Myocyte (in vitro differentiated cells): ENCODE measurements at regions not wholly inside any gene's neighbourhood (a gene's known extent, or its start where the extent isn't known, plus 50 kb on each side); places are given as distances from the start of the nearest gene placed in this dataset.

ENCODE experiments used
- DNase-seq: peaks from one replicate; pipeline ENCODE4 v3.0.0-alpha.2; 2012; ENCODE audit warnings: low read depth

DNA sequence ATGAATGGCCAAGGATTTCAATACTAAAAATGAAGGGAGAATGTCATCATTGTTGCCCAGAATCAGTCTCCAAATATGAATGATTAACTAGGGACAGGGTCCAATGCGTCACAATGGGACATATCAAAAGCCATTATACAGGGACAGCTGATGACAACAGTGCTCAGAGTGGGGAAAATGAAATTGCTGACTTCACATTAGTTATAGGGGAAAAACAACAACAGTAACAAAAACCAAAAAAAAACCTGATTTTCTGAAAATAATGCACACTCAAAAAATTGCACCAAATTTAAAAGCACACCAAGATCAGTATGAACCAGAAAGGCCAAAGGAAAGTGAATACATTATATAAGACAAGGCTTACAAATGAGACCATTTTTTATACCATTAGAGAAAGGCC, 353.2 kb upstream of the SOX5 start:
- DNase-seq, result no peak

DNA sequence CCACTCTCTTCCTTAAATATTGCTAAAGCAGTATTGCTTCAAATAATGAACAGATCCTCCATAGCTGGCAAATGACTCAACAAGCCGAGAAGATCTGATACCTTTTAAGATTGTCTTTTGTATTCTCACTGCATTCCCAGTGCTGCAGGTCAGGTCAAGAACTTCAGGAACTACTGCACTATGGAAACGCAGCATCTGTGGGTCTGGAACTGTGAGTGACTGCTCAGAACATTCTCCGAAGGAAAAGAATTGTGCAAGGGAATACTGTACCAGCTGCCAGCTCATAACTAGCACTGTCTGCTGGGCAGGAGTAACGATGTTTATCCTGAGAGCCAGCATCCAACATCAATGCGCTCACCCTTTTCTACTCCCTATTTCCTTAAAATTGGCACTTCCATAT, 348.0 kb upstream of the SOX5 start:
- no peak for DNase-seq

DNA sequence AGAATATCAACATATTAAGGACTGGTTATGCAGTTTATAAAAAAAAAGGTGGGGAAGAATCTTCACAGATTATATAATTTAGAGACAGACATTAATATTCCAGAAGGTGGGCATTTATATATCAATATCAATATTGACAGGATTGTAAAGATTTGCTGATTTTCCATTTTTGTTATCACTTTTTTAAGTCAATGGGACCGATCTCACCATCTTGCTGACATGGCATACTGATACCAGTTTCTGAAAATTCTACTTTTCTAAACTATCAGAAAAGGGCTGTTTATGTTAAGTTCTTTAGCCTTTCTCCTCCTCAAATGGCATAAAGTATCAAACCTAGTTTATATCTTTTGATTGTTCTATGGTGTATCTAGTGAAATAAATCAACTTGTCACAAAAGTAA, 344.1 kb upstream of the SOX5 start:
- DNase-seq, result no peak

DNA sequence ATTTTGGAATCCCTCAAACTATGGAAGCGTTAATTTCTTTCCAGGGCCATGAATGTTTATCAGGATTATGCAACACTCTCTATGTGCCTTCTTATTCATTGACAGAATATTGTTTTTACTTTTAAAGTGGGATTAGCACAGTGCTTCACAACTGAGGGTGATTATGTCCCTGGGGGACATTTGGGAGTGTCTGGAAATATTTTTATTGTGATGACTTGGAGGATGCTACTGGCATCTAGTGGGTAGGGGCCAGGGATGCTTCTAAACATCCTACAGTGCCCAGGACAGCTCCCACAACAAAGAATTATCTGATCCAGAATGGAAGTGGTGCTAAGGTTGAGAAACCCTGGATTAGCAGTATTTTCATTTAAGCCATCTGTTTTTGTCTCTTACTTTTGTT, 338.5 kb upstream of the SOX5 start:
- DNase-seq, result no peak

DNA sequence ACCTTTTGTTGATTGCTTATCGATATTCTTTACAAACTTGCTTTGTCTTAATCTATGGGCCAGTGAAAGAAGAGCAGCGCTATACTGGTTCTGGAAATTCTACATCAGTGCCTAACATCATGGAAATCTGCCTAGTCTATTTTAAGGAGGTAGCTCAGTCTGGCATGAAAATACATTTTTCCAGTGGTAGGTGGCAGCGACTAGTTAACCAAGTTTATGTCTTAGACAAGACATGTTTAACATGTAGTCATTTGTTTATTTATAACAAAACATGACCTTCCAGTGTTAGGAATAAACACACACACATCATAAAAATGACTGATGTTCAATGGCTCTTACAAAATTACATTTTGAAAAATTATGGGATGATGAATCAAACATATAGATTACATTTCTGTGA, 336.0 kb upstream of the SOX5 start:
- DNase-seq, result no peak

DNA sequence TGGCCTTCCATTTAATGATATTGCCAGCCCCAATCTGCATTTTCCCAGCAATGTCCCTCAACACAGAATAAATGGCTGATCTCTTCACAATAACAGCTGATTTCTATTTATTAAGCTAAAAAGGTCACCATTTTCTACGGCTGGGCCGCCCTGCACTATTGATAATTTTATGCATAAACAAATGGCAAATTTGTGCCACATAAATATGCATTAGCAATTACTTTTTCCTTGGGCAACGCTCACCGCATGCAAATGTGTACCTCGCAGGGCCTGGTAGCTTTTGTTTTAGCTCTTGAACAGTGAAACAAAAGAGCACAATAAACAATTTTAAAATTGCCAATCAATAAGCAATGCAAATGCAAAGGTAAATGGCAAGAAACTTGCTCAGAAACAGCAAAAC, 331.9 kb upstream of the SOX5 start:
- DNase-seq, result no peak

DNA sequence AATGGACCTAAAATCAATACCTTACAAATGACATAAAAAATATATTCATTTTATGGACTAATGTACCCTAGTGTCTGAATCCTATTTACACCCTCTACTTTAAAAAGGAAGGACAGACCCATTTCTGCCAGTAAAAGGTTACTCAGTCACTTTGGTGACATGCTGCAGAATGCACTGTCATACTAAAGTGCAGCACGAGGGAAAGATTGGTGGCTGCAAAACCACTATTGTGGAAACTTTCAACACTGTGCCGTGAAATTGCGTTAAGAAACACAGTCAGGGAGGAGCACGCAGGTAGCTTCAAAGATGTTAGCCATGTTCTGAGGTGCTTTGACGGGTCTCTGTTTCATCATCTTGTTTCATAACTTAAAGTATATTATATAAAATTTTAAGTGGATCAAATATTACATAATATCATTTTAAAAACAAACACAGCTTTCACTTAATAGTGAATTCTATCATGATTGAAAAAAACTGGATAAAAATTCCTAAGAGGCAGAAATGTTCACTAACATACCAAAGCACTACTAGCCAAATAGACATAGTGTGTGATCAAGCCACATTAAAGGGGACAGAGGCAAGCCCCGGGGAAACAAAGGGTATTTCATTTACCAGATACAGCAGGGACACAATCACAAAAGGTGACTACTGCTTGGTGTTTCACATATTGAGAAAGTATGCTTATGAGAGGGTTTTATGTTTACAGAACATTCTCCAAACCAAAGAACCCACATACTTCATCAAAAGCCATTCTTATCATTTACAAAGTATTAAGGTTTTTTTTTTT, 330.8 kb upstream of the SOX5 start:
- no peak for DNase-seq

DNA sequence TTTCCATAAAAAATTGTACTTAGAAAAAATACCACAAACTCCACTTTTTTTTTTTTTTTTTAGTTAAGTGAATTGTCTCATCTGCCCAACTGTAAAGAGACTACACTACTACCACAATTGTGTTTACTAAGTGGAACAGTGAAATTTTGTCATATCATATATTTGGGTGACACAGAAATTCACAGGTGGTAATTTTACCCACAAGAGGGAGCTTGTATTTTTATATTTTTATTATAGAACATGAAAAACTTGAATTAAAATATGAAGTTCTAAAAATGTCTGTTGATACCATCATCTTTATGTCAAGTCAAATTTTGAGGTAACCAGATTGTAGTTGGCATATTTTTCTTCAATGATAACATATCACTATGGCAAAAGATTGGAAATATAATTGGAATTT, 329.4 kb upstream of the SOX5 start:
- no peak for DNase-seq

DNA sequence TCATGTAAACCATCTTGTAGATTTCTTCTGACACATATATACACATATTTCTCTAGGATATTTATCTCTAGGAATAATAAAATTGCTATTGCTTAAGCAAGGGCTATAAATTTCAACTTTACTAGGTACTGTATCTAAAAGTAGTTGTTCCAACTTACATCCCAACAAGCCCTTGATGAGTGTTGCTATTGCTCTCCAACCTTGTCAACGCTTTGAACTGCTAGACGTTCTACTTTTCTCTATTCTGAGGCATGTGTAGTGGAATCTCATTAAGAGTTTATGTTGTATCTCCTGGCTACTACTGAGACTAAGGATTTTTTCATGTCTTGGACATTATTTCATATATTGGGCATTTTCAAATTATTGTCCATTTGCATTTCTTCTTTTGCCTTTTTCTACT, 321.5 kb upstream of the SOX5 start:
- DNase-seq, result no peak

DNA sequence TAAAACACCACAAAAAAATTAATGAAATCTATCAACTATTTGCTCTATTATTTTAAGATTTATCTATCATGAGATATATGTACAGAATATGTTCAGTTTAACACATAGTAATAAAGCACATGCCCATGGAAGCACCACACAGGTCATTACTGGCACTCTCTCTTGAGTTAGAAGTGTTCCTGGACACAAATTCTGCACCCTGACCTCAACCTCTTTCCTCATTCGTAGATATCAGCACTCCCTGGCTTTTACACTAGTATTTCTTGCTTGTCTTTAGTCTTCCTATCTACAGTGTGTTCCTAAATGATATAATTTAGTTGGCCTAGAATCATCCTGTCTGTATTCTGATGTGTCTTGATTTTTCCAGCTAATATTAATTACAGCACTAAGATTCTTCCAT, 321.0 kb upstream of the SOX5 start:
- no peak for DNase-seq

DNA sequence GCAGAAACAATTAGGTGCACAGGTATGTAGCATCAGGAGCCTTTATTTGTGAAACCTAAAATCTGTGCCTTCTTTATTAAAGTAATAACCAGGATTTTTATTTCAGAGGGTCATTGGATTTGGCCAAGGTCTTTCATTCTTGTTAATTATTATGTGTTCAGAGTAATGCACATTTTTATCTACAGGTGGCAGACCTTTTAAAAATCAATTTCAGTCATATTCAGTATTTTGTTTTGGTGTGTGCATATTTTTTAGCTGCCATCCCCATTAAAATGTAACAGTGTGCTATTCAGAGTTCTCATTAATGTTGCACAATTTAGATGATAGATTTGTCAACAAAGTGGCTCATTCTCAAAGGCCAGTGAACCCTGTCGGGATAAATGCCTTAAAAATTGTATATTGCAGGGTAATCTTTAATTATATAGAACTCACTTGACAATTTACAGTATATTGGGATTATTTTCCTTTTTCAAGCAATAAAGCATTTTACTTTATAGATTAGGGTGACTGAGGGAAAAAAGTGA, 319.3 kb upstream of the SOX5 start:
- DNase-seq, result no peak

DNA sequence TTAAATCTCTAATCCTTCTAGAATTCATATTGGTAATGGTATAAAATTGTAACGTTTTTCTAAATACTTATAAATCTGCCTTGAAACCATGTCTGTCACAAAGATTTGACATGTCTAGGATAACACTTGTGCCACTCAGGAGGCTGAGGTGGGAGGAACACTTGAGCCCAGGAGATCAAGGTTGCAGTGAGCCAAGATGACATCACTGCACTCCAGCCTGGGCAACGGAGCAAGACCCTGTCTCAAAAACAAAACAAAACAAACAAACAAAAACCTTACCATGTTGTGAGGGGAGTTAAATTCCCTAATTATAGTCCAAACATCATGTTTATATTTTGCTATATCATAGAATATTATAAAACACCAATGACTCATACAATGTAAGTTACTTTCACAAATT, 317.5 kb upstream of the SOX5 start:
- no peak for DNase-seq

DNA sequence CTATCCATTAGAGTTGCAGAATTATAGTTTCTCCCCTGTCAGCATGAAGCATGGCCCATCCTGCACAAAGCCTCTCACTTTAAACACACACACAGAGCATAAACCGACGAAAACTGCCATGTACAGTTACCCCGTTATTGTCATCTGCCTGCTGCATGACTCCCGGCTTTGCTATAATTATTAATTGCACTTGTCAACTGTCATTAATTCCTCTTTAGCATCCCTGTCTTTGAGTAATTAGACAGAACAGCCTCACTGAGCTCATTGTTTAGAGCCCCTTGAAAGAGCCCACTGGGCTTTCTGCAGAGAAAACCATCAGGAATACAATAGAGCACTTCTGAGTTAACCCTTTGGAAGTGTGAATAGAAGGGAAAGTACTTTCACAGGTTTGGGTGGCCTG, 307.2 kb upstream of the SOX5 start:
- no peak for DNase-seq

DNA sequence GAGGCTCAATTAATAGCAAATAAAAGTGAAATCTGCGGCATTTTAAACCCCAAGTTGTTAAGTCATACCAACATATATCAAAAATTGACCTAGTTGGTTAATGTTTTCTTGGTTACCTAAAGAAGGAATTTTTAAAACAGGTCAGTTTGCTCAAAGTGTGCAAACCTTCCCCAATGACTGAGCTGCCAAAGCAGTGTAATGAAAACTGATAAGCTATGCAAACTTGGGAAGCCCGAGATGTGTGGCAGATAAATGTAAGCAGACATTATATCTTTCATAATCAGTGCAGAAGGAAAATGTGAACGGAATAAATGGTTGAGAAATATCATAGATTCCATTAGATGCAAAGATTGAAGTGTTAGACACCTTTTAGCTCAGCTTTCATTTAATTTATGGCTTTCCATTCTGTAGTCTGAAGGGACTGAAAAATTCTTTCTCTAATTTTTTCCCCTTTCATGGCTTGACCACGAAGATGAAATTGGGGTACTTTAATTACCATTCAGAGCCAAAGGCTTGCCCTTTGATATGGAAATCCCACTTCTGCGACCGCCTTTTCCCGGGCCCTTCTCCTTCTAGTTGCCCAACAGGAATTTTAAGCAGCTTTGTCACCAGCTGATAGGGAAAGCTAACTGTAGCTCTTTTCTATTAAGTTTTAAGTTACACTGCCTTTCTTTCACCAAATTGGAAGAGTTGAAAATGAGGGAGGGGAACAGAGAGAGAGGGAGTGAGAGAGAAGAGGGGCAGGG, 306.6 kb upstream of the SOX5 start:
- DNase-seq, result no peak

DNA sequence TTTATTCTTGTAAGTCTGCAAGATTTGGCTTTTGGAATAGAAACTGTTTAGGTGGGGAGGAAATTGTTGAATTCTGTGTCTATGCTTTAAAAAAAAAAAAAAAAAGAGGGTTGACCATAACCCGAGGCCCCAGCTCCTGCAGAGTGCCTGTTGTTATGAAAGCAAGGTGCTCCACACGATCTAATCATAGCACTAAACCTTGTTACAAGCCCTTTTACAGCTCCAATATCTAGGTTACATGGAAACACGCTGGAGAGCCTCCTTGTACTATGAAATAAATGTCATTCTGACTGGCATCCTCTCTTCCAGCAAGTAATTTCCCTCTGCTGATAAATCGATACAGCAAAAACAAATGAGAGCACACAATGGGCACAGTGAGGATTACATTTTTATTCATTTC, 303.1 kb upstream of the SOX5 start:
- DNase-seq, result no peak

DNA sequence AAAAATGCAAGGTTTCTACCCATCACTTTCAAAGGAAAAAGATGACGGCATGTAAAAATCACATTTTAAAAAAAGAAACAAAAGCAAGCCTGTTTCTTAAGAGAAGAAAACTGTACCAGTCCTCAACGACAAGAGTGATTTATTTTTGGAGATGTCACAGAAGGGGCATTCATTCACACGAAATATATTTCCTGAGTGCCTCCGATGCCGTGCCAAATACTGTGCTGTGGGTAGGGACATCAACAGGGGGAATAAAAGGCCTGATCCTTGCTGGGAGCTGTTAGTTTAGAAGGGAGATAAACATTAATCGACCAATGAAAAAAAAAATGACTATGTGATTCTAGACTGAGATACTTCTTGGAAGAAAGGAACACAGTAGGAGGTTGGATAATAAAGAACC, 297.5 kb upstream of the SOX5 start:
- no peak for DNase-seq

DNA sequence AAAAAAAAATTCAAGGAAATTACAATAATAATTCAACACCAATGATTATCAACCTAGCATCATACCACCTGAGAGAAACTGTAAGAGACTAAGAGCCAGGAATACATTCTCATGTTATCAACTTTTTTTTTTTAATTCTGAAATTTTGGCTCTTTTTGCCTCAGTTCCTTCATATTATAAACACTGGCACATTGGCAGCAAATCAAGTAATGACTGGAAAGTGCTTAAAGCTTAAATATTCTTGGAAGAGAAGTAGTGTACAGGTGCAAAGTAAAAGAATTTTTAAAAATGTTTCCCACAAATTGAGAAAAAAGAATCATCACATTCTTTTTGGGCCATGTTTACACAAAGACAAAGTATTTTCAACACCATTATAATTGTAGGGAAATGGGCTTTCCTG, 296.9 kb upstream of the SOX5 start:
- no peak for DNase-seq

DNA sequence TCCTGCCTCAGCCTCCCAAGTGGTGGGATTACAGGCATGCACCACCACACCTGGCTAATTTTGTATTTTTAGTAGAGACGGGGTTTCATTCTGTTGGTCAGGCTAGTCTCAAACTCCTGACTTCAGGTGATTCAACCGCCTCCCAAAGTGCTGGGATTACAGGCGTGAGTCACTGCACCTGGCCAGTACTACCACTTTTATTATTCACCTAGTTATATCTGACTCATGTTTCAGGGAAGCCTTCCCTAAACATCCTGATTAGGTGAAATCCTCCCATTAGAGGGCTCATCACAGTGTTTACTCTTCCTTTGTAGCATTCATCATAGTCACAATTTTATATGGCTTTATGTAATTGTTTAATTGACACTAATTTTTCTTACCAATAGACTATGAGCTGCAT, 295.3 kb upstream of the SOX5 start:
- no peak for DNase-seq

DNA sequence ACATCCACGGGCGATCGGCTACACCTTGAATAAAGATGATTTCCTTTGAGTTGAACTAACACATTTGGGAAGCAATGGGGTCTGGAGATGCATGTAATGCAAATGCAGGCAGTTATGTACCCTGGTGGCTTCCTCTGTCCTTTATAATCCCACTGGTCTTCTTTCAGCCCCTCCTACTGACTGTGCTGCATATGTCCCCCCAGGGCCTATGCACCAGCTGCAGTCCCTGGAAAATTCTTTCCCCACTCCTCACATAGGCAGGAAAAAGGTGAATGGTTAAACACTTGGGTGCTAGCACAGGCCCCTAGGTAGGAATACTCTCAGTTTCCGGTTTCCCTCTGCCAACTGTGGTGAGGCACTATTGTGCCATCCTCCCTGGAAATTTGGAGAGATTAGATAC, 294.8 kb upstream of the SOX5 start:
- no peak for DNase-seq

DNA sequence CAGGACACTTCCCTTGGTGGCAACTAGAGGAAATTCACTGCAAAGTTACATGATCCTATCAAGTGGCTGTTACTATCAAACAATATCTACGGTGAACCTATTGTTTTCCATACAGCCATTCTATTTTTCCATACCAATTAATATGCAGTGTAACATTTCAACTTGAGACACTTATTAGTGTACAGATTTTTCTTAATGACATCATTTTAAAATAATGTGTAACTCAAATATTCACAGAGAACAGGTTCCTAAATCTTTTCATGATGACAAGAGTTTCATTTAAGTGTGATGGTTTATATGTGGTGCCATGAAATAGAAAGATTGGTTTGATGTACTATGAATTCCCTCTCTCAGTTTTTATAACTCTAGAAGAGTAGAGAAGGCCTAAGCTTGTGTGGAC, 291.2 kb upstream of the SOX5 start:
- DNase-seq, result no peak

DNA sequence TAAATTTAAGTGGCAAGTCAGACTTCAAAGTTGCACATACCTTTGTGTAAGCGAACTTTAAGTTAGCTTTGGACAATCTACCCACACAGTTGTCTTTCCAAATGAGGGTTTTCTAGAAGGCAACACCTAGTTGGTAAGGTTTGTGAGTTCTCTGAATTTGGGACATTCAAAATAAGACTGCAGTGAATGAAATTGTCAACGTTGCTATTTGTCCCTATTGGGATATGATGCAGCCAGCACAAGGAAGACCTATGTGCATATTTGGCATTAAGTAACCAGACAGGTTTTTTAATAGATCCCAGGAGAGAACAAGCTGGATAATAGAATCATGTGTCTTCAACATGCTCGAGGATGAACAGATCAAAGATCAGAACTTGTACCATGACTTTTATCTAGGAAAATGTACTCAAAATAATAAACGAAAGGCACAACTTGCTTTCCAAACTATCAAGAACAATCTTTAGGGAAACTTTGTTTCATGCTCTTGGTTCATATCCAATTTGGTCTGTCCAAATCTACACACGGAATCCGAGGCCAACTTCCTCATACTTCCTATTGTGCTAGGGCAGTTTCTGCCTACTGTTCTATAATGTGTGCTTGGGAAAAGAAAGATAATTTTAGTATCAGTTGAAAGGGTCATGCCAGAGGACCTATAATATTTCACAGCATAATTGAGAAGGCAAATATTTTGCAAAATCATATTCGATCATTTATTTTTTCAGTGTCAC, 284.2 kb upstream of the SOX5 start:
- no peak for DNase-seq

DNA sequence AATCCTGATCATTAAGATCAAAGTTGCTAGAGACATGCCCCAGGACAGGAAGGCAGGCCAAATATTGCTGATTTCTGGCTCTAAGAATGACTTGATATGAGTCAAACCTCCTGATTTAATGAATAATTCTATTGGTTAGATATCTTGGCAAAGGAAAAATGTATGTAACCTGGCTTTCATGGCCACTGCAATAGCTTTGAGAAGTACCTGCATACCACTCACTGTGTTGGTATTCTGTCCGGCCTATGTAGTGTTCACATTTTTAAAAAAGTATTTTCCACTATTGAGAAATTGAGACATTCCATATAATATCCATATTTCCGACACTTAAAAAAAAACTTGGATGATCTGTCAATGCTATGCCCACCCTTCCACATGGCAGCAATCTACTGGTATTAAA, 283.1 kb upstream of the SOX5 start:
- DNase-seq, result no peak
